ENCODE measurements at regions not wholly inside any gene's neighbourhood (a gene's known extent, or its start where the extent isn't known, plus 50 kb on each side); places are given as distances from the start of the nearest gene placed in this dataset.
A peak's percentile ranks its signal among the peaks of the same experiment; 100 is the strongest.
"Not testable (repeated sequence)": the region's sequence is repeated elsewhere in the genome, so short reads cannot be mapped to it uniquely, and the experiment has no call there.

DNA sequence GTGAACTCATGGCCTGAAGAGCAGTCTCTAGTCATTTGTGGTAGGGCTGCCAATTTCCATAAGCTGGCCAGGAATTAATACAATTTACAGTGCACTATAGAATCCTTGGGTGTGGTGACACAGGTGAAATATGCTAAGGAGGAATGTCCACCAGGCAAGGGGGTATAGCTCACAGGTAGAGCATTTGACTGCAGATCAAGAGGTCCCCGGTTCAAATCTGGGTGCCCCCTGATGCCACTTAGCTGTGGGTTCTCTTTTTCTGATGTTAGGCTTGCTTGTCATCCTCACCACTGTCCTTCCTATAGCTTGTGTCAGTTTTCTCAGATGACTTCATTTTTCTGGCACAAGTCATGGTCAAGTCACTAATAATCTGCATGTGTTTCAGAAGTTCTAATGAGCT, 108.7 kb downstream of the ZNF467 start:
- POLR2A ChIA-PET = no interaction called here
- ATAC-seq (ENCODE audit: low read depth) (no peak), DNase-seq (no peak)
- H3K4me3 Mint-ChIP-seq = no peak overlapping the region
- H3K27ac Mint-ChIP-seq = no peak overlapping the region
- CTCF ChIA-PET = interaction anchor here (1.0 kb wide), 1 partner anchor 77 kb away, joined by 4 read pairs; no protein-coding TSS in a partner anchor
- H3K27me3 Mint-ChIP-seq = peaks cover 39% of the 10 kb centered on the region
- intact Hi-C loops (cut with micrococcal nuclease) = no loop called here
- no peaks in the 10 kb centered on the region for H3K36me3 Mint-ChIP-seq (ENCODE audit: low read depth)
- no peaks in the 10 kb centered on the region for H3K4me1 Mint-ChIP-seq
- H3K9me3 Mint-ChIP-seq = peaks cover 3% of the 10 kb centered on the region
- TF ChIP-seq, protein P1, sequence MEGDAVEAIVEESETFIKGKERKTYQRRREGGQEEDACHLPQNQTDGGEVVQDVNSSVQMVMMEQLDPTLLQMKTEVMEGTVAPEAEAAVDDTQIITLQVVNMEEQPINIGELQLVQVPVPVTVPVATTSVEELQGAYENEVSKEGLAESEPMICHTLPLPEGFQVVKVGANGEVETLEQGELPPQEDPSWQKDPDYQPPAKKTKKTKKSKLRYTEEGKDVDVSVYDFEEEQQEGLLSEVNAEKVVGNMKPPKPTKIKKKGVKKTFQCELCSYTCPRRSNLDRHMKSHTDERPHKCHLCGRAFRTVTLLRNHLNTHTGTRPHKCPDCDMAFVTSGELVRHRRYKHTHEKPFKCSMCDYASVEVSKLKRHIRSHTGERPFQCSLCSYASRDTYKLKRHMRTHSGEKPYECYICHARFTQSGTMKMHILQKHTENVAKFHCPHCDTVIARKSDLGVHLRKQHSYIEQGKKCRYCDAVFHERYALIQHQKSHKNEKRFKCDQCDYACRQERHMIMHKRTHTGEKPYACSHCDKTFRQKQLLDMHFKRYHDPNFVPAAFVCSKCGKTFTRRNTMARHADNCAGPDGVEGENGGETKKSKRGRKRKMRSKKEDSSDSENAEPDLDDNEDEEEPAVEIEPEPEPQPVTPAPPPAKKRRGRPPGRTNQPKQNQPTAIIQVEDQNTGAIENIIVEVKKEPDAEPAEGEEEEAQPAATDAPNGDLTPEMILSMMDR (IDR thresholded peaks at IDR 0.05) = no peak

DNA sequence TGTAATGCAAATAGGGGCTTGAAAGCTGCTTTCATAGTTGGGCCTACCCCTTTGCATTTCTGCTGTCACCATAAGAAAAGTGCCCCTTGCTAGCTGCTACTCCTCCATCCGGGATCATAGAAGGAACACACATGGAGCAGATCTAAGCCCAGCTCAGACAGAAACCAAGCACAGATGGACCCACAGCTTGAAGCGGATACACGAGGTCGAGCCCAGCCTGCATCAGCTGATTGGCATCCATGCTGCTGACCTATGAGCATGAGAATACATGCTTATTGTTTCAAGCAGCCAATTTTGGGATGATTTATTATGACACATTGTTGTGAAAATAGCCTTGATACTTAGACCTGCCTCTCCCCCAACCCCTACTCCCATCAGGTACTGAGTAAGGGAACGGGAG, 109.2 kb downstream of the ZNF467 start:
- CTCF ChIA-PET = interaction anchor here (1.0 kb wide), 1 partner anchor 78 kb away, joined by 4 read pairs; no protein-coding TSS in a partner anchor
- Mint-ChIP-seq H3K36me3 (ENCODE audit: low read depth) (no peaks in the 10 kb centered on the region), H3K9me3 (peaks cover 3% of the 10 kb centered on the region), H3K27me3 (peaks cover 39% of the 10 kb centered on the region), H3K4me1 (no peaks in the 10 kb centered on the region), H3K27ac (no peak overlapping the region), H3K4me3 (no peak overlapping the region)
- no peak for ATAC-seq (ENCODE audit: low read depth)
- intact Hi-C loops (cut with micrococcal nuclease) = no loop called here
- POLR2A ChIA-PET = no interaction called here
- no peak for DNase-seq
- TF ChIP-seq, protein P1 (IDR thresholded peaks at IDR 0.05) = no peak

DNA sequence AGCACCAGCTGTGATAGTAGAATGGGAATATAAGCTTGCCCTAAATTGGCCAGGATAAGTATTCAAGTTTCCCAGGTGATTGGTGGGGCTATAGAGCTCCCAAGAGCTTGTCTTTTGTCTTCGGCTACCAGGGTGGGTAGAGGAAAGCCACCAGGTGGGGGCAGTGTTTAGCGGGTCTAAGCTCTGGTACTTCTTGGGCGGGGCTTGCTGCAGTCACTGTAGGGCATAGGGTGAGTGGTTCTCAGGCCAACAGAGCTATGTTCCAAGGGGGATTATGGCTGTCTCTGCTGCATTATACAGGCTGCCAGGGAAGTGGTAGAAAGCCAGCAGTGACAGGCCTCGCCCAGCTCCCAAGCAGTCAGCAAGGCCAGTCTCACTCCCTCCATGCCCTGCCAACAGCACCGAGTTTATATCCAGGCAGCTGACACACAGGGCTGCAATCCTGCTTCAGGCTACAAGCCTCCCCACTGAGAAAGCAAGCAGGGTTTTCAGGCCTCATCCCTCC, 110.7 kb downstream of the ZNF467 start:
- TF ChIP-seq, protein P1 (IDR thresholded peaks at IDR 0.05) = no peak
- no peak overlapping the region for H3K4me3 Mint-ChIP-seq
- peak; percentile 25 for DNase-seq
- ATAC-seq (ENCODE audit: low read depth) = peak; percentile 66
- no peaks in the 10 kb centered on the region for H3K36me3 Mint-ChIP-seq (ENCODE audit: low read depth)
- no peak overlapping the region for H3K27ac Mint-ChIP-seq
- POLR2A ChIA-PET = no interaction called here
- CTCF ChIA-PET = interaction anchor here (0.6 to 2.1 kb wide), 4 partner anchors 10 to 137 kb away, joined by 3 to 36 read pairs (median 6); no protein-coding TSS in a partner anchor
- H3K27me3 Mint-ChIP-seq = peaks cover 41% of the 10 kb centered on the region
- no peaks in the 10 kb centered on the region for H3K4me1 Mint-ChIP-seq
- intact Hi-C loops (cut with micrococcal nuclease) = loop anchor here (1.0 kb wide), 1 partner anchor 80 kb away; no protein-coding TSS in a partner anchor
- peaks cover 3% of the 10 kb centered on the region for H3K9me3 Mint-ChIP-seq

DNA sequence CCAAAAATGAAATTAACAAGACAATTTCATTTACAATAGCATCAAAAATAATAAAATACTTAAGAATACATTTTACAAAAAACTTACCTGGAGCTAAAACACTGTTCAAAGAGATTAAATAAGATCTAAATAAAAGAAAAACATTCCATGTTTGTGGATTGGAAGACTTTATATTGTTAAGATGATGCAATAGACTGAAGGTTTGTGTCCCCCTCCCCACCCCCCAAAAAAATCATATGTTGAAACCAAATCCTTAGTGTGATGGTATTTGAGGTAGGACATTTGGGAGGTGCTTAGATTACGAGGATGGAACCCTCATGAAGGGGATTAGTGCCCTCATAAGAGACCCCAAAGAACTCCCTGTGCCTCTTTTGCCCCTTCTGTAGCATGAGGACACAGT, 117.6 kb downstream of the ZNF467 start:
- Mint-ChIP-seq H3K4me3 (no peak overlapping the region), H3K27me3 (peaks cover 30% of the 10 kb centered on the region), H3K4me1 (no peaks in the 10 kb centered on the region), H3K36me3 (ENCODE audit: low read depth) (peaks cover 2% of the 10 kb centered on the region), H3K27ac (no peak overlapping the region), H3K9me3 (peaks cover 24% of the 10 kb centered on the region)
- POLR2A ChIA-PET = no interaction called here
- DNase-seq (no peak), ATAC-seq (ENCODE audit: low read depth) (no peak)
- intact Hi-C loops (cut with micrococcal nuclease) = no loop called here
- CTCF ChIA-PET = no interaction called here
- TF ChIP-seq, protein P1 (IDR thresholded peaks at IDR 0.05) = no peak

DNA sequence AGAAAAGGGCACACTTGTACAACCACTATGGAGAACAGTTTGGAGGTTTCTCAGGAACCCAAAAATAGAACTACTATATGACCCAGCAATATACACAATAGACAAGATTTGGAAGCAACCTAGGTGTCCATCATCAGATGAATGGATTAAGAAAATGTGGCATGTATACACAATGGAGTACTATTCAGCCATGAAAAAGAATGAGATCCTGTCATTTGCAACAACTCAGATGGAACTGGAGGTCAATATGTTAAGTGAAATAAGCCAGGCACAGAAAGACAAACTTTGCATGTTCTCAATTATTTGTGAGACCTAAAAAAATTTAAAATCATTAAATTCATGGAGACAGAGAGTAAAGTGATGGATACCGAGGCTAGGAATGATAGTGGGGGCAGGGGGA, 118.8 kb downstream of the ZNF467 start:
- Mint-ChIP-seq H3K36me3 (ENCODE audit: low read depth) (peaks cover 2% of the 10 kb centered on the region), H3K9me3 (peaks cover 24% of the 10 kb centered on the region), H3K27me3 (peaks cover 27% of the 10 kb centered on the region), H3K4me1 (no peaks in the 10 kb centered on the region), H3K27ac (no peak overlapping the region), H3K4me3 (no peak overlapping the region)
- ChIA-PET POLR2A (no interaction called here), CTCF (no interaction called here)
- intact Hi-C loops (cut with micrococcal nuclease) = no loop called here
- ATAC-seq (ENCODE audit: low read depth) (no peak), DNase-seq (no peak)
- TF ChIP-seq, protein P1 (IDR thresholded peaks at IDR 0.05) = no peak

DNA sequence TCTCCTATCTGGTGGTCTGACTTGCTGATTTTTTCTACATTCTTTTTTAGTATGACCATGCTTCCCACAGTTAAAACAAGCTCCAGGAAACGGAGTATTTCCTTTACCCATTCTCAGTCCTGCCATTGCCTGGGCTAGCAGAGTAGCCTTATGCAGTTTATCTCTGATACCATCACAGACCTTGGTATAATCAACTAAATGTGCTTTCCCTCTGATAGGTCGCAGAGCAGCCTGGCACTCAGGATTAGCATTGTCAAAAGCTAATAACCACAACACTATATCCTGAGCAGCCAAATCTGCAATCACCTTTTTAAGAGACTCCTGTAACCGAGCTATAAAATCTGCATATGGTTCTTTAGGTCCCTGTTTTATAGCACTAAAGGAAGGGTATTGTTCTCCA, 123.2 kb downstream of the ZNF467 start:
- peaks cover 24% of the 10 kb centered on the region for H3K9me3 Mint-ChIP-seq
- H3K4me1 Mint-ChIP-seq; DNase-seq; H3K36me3 Mint-ChIP-seq (ENCODE audit: low read depth); ATAC-seq (ENCODE audit: low read depth); H3K4me3 Mint-ChIP-seq; POLR2A ChIA-PET; H3K27ac Mint-ChIP-seq; intact Hi-C loops (cut with micrococcal nuclease): not testable (repeated sequence)
- peaks cover 33% of the 10 kb centered on the region for H3K27me3 Mint-ChIP-seq
- CTCF ChIA-PET = interaction anchor here (1.2 kb wide), 1 partner anchor 92 kb away, joined by 3 read pairs; no protein-coding TSS in a partner anchor
